ENCODE measurements at regions not wholly inside any gene's neighbourhood (a gene's known extent, or its start where the extent isn't known, plus 50 kb on each side); places are given as distances from the start of the nearest gene placed in this dataset.

- no peak overlapping the region for H3K9ac ChIP-seq (ENCODE audit: low read length)
- no peaks in the 10 kb centered on the region for H3K79me2 ChIP-seq (replicated peaks; ENCODE audit: insufficient read depth, low read length)
- H3K4me3 ChIP-seq (ENCODE audit: low read length) = no peak overlapping the region
- H4K20me1 ChIP-seq (ENCODE audit: insufficient read depth) = no peaks in the 10 kb centered on the region
- H3K4me2 ChIP-seq (ENCODE audit: low read length) = no peak overlapping the region
- no peak overlapping the region for H3K27ac ChIP-seq (ENCODE audit: low read length)
- H3K36me3 ChIP-seq (ENCODE audit: insufficient read depth, low read length) = no peaks in the 10 kb centered on the region
- H2AFZ ChIP-seq (ENCODE audit: low read depth, low read length) = no peak overlapping the region
- H3K9me3 ChIP-seq (ENCODE audit: low read length) = no peaks in the 10 kb centered on the region
- no peaks in the 10 kb centered on the region for H3F3A ChIP-seq (ENCODE audit: insufficient read depth, low read length, poor library complexity, severe bottlenecking)
- TF ChIP-seq TAF1 (IDR thresholded peaks at IDR 0.05; ENCODE audit: low read depth) (no peak), REST (IDR thresholded peaks at IDR 0.05; ENCODE audit: borderline replicate concordance) (no peak), MXI1 (conservative IDR thresholded peaks at IDR 0.05; ENCODE audit: poor library complexity, severe bottlenecking) (no peak), EP300 (conservative IDR thresholded peaks at IDR 0.05; ENCODE audit: poor library complexity, severe bottlenecking) (no peak), CTCF (IDR thresholded peaks at IDR 0.05; ENCODE audit: poor library complexity, severe bottlenecking) (no peak), SMC3 (conservative IDR thresholded peaks at IDR 0.05; ENCODE audit: poor library complexity) (no peak), POLR2AphosphoS5 (IDR thresholded peaks at IDR 0.05) (no peak), RAD21 (conservative IDR thresholded peaks at IDR 0.05) (no peak), EZH2 (IDR thresholded peaks at IDR 0.05; ENCODE audit: borderline replicate concordance, insufficient read depth, low read length, poor library complexity, severe bottlenecking) (no peak)
- H3K27me3 ChIP-seq (ENCODE audit: insufficient read depth, low read depth, low read length) = no peaks in the 10 kb centered on the region
- H3K9me2 ChIP-seq (ENCODE audit: insufficient read depth, low read length) = no peaks in the 10 kb centered on the region
These were observed 62.7 kb upstream of the MFGE8 start for GRCh38 chr15:88975891-88976290.

DNA sequence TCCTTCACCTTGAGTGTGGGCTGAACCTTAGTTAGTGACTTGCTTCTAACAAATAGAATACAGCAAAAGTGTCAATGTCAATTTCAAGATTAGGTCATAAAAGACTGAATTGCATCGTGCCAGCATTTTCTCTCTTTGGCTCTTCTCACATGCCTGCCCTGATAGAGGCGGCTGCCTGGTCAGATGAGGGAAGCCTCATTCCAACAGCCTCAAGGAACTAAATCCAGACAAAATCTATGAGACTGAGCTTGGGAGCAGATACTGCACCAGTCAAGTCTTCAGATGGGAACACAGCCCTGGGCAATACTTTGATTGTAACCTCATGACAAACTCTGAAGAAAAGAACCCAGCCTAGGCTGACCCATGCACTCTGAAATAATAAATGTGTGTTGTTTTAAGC lies 63.5 kb upstream of the MFGE8 start:
- Histone ChIP-seq H3K9me3 (ENCODE audit: low read length) (no peaks in the 10 kb centered on the region), H3K36me3 (ENCODE audit: insufficient read depth, low read length) (no peaks in the 10 kb centered on the region), H3K4me2 (ENCODE audit: low read length) (no peak overlapping the region), H3K4me3 (ENCODE audit: low read length) (no peak overlapping the region), H3K9ac (ENCODE audit: low read length) (no peak overlapping the region), H2AFZ (ENCODE audit: low read depth, low read length) (no peak overlapping the region), H4K20me1 (ENCODE audit: insufficient read depth) (no peaks in the 10 kb centered on the region), H3K27ac (ENCODE audit: low read length) (no peak overlapping the region), H3K27me3 (ENCODE audit: insufficient read depth, low read depth, low read length) (no peaks in the 10 kb centered on the region), H3K79me2 (replicated peaks; ENCODE audit: insufficient read depth, low read length) (no peaks in the 10 kb centered on the region), H3K9me2 (ENCODE audit: insufficient read depth, low read length) (no peaks in the 10 kb centered on the region), H3F3A (ENCODE audit: insufficient read depth, low read length, poor library complexity, severe bottlenecking) (no peaks in the 10 kb centered on the region)
- TF ChIP-seq CTCF (IDR thresholded peaks at IDR 0.05; ENCODE audit: poor library complexity, severe bottlenecking) = no peak
- TF ChIP-seq EZH2 (IDR thresholded peaks at IDR 0.05; ENCODE audit: borderline replicate concordance, insufficient read depth, low read length, poor library complexity, severe bottlenecking) = no peak
